ENCODE measurements at regions not wholly inside any gene's neighbourhood (a gene's known extent, or its start where the extent isn't known, plus 50 kb on each side); places are given as distances from the start of the nearest gene placed in this dataset.

GRCh38 chr4:107115185-107115847 is 79.2 kb upstream of the DKK2 start:
- DNase-seq (ENCODE audit: extremely low read depth, low read depth) = peak; percentile 20

GRCh38 chr4:107114059-107114458 is 77.9 kb upstream of the DKK2 start:
- DNase-seq (ENCODE audit: extremely low read depth, low read depth) = no peak
- no peak for TF ChIP-seq CTCF (IDR thresholded peaks at IDR 0.05; ENCODE audit: low read depth, low read length)

More at GRCh38 chr4:107115185-107115847, 79.2 kb upstream of the DKK2 start:
- no peak for TF ChIP-seq CTCF (IDR thresholded peaks at IDR 0.05; ENCODE audit: low read depth, low read length)

GRCh38 chr4:107098401-107098800 is 62.3 kb upstream of the DKK2 start:
- no peak for TF ChIP-seq CTCF (IDR thresholded peaks at IDR 0.05; ENCODE audit: low read depth, low read length)
- no peak for DNase-seq (ENCODE audit: extremely low read depth, low read depth)

- no peak for DNase-seq (ENCODE audit: extremely low read depth, low read depth)
- no peak for TF ChIP-seq CTCF (IDR thresholded peaks at IDR 0.05; ENCODE audit: low read depth, low read length)
Measured at GRCh38 chr4:107094976-107095375, 58.9 kb upstream of the DKK2 start.

- peak; percentile 5 for DNase-seq (ENCODE audit: extremely low read depth, low read depth)
- TF ChIP-seq CTCF (IDR thresholded peaks at IDR 0.05; ENCODE audit: low read depth, low read length) = peak; percentile 57
Measured at GRCh38 chr4:107094332-107094731, 58.2 kb upstream of the DKK2 start.

All from AG09319 (cell line).